HG03097 (cell line): ENCODE measurements at regions not wholly inside any gene's neighbourhood (a gene's known extent, or its start where the extent isn't known, plus 50 kb on each side); places are given as distances from the start of the nearest gene placed in this dataset.
"Not testable (repeated sequence)": the region's sequence is repeated elsewhere in the genome, so short reads cannot be mapped to it uniquely, and the experiment has no call there.

Source experiments
- ATAC-seq: cut with Tn5 transposase; IDR thresholded peaks from one replicate; pipeline ENCODE4 v1.9.1; 2021; ENCODE audit not compliant: unreplicated experiment, low FRiP score

GRCh38 chrX:137858106-137858505 is 292.2 kb downstream of the ZIC3 start:
- ATAC-seq = no peak

GRCh38 chrX:137878401-137878800 is 312.5 kb downstream of the ZIC3 start:
- ATAC-seq = no peak

- ATAC-seq = no peak
Measured at GRCh38 chrX:137882960-137883359, 317.0 kb downstream of the ZIC3 start.

- not testable (repeated sequence) for ATAC-seq
Measured at GRCh38 chrX:137884813-137885212, 318.9 kb downstream of the ZIC3 start.

- no peak for ATAC-seq
Measured at GRCh38 chrX:137891431-137891830, 325.5 kb downstream of the ZIC3 start.

GRCh38 chrX:137896123-137896522 is 330.2 kb downstream of the ZIC3 start:
- ATAC-seq = no peak

- ATAC-seq = no peak
Measured at GRCh38 chrX:137915466-137915865, 349.5 kb downstream of the ZIC3 start.

- ATAC-seq = no peak
Measured at GRCh38 chrX:137916090-137916746, 350.3 kb downstream of the ZIC3 start.

GRCh38 chrX:137926090-137926489 is 360.2 kb downstream of the ZIC3 start:
- ATAC-seq = no peak

GRCh38 chrX:137929951-137930350 is 364.0 kb downstream of the ZIC3 start:
- no peak for ATAC-seq

GRCh38 chrX:137930533-137930932 is 364.6 kb downstream of the ZIC3 start:
- ATAC-seq = no peak

GRCh38 chrX:137934214-137934613 is 368.3 kb downstream of the ZIC3 start:
- ATAC-seq = not testable (repeated sequence)

GRCh38 chrX:137934887-137935286 is 369.0 kb downstream of the ZIC3 start:
- ATAC-seq = not testable (repeated sequence)

GRCh38 chrX:137945470-137945869 is 379.5 kb downstream of the ZIC3 start:
- no peak for ATAC-seq

- ATAC-seq = no peak
Measured at GRCh38 chrX:137969191-137969590, 403.3 kb downstream of the ZIC3 start.

GRCh38 chrX:137982472-137983172 is 416.7 kb downstream of the ZIC3 start:
- no peak for ATAC-seq

GRCh38 chrX:137988470-137988869 is 422.5 kb downstream of the ZIC3 start:
- ATAC-seq = no peak

- ATAC-seq = no peak
Measured at GRCh38 chrX:137998619-137999018, 432.7 kb downstream of the ZIC3 start.

- no peak for ATAC-seq
Measured at GRCh38 chrX:137999071-137999470, 433.1 kb downstream of the ZIC3 start.

GRCh38 chrX:137999552-137999951 is 433.6 kb downstream of the ZIC3 start:
- no peak for ATAC-seq

- no peak for ATAC-seq
Measured at GRCh38 chrX:138001226-138001625, 435.3 kb downstream of the ZIC3 start.

GRCh38 chrX:138006180-138006579 is 440.3 kb downstream of the ZIC3 start:
- ATAC-seq = no peak
